NCI-H128 (cell line): ENCODE measurements at regions not wholly inside any gene's neighbourhood (a gene's known extent, or its start where the extent isn't known, plus 50 kb on each side); places are given as distances from the start of the nearest gene placed in this dataset.
"Not testable (repeated sequence)": the region's sequence is repeated elsewhere in the genome, so short reads cannot be mapped to it uniquely, and the experiment has no call there.

Source experiments
- DNase-seq: peaks from one replicate; lab custom pipeline; 2025; ENCODE audit not compliant: unreplicated experiment; lab: John Stamatoyannopoulos, UW

DNA sequence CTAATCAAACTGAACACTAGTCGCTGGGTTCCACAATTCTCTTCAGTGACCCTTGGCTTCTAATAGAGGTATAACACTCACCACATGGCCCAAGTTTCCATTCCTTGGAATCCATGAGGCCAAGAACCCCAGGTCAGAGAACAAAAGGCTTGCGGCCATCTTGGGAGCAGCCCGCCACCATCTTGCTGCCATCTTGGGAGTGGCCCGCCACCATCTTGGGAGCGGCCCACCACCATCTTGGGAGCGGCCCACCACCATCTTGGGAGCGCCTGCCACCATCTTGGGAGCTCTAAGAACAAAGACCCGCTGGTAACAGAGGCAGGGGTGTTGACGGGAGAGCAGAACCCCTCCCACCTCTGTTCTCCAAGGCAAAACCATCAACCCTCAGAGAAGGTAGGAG lies 493.4 kb downstream of the MATN1 start:
- no peak for DNase-seq

- no peak for DNase-seq
These were observed 493.8 kb downstream of the MATN1 start for GRCh38 chr1:30229557-30229956.

- no peak for DNase-seq
These were observed 496.7 kb downstream of the MATN1 start for GRCh38 chr1:30226648-30227047.

DNA sequence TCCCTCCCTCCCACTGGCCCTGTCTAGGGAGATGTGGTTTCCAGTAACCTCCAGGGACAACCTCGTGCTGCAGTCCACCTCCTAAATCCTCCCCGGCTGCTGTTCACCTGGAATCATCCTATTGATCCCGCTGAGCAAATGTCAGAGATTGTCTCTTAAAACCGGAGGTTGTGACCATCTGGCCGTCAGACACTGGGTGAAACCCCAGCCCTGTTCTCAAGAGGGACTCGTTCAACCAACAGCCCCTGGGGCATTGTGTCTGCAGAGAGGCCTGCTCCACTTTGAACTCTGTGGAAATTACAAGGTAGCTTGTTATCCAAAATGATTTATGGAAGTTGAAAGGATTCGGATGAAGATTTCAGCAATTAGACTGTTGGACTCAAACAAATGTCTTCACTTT lies 498.0 kb downstream of the MATN1 start:
- DNase-seq, result no peak

- no peak for DNase-seq
These were observed 503.7 kb downstream of the MATN1 start for GRCh38 chr1:30219675-30220074.

GRCh38 chr1:30218438-30218837 lies 504.9 kb downstream of the MATN1 start:
- no peak for DNase-seq

DNA sequence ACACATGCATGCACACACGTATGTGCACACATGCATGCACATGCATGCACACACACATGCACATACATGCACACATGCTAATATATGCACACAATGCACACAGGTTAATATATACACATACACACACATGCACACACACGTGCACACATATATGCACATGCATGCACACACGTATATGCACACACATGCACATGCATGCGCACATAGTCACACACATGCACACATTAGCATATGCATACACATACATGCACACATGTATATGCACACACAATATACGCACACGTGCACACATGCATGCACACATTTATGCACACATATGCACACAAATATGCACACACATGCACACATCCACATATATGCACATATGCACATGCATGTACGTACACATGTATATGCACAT lies 506.8 kb downstream of the MATN1 start:
- no peak for DNase-seq

GRCh38 chr1:30213936-30214335 lies 509.4 kb downstream of the MATN1 start:
- no peak for DNase-seq

DNA sequence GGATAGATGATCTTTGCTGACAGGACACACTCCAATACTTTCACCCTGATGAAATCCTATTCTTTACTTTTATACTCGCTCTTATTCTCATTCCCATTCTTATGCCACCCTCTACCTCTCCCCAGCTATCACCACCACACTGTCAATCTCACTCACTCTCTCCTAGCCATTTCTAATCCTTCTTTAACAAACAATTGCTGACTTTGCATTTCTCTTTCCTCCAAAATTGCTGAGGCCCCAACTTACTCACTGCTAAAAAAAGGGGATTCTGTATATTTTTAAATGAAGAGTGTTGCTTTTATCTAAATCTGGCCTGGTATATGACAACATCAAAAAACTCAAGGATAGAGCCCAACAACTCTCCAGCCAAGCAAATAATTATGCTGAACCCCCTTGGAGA lies 515.4 kb downstream of the MATN1 start:
- DNase-seq, result not testable (repeated sequence)

- not testable (repeated sequence) for DNase-seq
These were observed 516.8 kb downstream of the MATN1 start for GRCh38 chr1:30206631-30207030.

GRCh38 chr1:30204916-30205315 lies 518.5 kb downstream of the MATN1 start:
- DNase-seq, result not testable (repeated sequence)

DNA sequence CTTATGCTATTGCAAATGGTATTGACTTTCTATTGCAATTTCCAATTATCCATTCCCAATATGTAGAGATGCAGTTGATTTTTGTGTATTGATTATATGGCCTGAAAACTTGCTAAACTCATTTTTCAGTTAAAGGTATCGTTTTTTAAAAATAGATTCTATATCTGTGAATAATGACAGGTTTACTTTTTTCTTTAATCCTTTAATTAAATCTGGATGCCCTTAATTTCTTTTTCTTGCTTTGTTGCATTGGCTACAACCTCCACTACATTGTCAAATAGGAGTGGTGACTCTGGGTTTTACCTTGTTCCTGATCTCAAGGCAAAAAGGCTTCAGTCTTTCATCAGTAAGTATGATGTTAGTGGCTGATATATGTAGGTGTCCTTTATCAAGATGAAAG lies 522.4 kb downstream of the MATN1 start:
- no peak for DNase-seq

DNA sequence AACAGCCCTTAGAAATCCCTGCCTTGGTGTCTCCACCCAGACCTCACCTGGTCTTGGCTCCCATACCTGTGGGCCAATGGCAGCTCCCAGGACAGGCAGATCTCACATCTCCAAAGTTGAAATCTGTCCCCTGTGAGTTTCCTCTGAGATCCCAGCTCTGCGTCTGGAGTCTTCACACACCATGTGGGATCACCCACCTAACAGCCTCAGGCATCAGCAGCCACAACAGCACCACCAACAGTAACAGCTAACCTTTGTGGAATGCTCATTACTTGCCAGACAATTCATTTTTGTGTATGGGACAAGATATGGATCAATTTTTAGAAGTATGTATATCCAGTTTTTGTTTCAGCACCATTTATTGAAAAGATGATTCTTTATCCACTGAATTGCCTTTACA lies 523.2 kb downstream of the MATN1 start:
- DNase-seq, result no peak

- no peak for DNase-seq
These were observed 523.8 kb downstream of the MATN1 start for GRCh38 chr1:30199563-30199962.

DNA sequence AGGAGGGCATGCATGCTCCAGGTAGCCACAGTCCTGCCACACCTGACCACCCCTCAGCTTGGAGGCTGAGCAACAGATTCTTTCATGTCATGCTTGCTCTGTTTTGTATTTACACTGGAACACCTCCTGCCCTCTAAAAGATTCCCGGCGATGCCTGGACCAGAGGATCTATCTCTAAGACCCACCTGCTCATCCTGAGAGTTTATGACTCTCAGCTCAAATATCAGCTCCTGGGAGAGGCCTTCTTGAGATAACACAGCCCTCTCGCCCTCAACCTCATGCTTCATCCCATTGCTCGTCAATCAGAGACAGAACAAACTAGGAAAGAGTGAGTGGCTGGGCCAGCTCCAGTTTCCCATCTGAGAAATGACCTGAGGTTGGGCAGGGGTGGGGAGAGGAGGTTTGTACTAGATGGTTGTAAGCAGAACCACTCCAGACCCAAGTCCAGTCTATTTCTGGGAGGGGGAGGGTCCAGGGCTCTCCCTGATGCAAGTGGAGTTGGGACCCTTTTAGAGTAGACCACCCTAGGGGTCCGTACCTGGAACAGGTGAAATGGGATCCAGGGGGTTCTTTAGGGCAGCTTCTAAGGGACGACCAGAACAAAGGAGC lies 524.5 kb downstream of the MATN1 start:
- DNase-seq, result no peak

DNA sequence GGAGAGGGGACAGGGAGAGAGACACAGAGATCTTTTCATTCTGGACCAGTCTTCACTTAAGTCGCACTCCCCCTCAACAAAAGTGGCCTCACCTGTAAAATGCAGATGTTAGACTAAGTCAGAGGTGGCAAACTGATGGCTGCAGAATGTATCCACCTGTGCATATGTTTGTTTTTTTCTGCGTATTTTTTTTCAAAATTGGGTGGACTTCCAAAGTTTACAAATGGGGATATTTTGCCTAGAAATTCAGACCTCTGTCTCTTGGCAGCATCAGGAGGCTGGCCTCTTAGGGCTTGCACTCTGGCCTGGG lies 525.0 kb downstream of the MATN1 start:
- DNase-seq, result no peak

GRCh38 chr1:30197639-30198450 lies 525.5 kb downstream of the MATN1 start:
- DNase-seq, result no peak

DNA sequence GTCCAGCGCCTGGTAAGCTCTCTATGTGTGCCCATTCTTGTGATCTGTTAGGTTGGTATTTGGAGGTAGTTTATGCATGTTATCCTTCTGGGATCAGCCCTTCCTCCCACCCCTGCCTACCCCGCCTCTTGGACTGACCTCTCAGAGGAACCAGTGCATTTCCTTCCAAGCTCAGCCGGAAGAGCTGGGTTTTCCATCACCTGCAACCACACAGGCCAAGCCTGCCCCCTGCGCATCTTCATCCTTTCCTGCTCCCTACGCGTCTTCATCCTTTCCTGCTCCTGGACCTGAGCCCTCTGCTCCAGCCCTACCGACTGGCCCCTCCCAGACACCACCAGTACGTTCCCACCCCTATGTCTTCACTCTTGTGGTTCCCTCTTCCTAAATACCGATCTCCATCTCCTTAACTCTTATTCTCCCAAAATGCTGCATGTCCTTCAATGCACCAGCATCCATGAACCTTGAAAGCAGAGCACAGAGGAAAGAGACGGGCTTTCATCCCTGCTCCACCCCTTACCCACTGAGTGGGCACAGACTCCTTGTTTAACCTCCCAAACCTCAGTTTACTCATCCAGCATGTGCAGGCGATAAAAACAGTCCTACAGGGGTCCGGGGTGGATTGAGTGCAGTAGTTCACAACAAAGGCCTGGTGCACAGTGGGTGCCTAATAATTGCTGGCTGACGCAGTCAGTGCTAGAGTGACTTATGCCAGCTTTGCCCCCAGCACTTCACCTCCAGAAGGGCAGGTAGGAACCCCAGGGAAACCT lies 526.3 kb downstream of the MATN1 start:
- DNase-seq, result no peak

DNA sequence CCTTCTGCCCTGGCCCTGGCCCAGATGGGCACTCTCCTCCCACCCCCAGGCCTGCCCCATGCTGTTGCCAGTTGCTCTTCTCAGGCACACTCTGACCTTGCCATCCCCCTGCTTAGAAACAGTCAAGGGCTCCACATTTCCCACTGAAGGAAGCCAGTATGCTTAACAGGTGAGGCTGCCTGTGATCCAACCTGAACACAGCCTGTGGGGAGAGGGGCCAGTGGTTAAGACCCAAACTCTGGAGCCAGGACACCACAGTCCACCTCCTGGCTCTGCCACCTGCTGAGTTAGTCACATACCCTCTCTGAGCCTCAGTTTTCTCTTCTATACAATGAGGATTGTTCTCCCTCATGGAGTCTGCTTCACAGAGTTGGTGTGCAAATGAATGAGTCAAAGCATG lies 526.9 kb downstream of the MATN1 start:
- no peak for DNase-seq

GRCh38 chr1:30195424-30196134 lies 527.8 kb downstream of the MATN1 start:
- DNase-seq, result no peak

DNA sequence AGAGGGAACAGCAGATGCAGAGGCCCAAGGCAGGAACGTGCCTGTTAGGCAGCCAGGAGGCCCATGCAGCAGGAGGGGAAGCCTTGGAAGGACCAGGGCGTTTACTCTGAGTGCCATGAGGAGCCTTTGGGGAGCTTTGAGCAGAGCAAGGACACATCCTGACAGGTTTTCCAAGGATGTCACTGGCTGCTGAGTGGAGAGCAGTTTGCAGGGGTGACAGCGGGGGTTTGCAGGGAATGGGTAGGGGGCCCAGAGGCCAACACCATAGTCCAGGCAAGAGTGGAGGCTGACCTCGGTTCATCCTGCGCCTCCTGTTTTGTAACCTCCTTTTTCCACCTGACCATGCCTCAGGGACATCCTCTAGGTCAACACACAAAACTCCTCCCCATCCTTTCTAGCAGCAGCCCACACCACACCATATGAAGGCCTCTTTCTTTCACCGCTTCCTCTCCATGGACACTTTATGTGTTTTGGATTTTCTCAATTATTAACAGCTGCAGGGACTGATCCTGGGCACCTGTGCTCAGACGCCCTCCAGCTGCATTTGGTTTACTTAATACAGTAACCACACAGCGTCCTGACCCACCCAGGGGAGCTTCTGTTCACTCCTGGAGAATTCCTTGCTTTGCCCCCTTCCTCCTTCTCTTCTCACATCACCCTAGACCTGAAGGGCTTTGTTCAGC lies 528.5 kb downstream of the MATN1 start:
- no peak for DNase-seq
